ENCODE measurements at regions not wholly inside any gene's neighbourhood (a gene's known extent, or its start where the extent isn't known, plus 50 kb on each side); places are given as distances from the start of the nearest gene placed in this dataset.

- TF ChIP-seq CTCF (IDR thresholded peaks at IDR 0.05) = no peak
- Mint-ChIP-seq H3K9me3 (peaks cover 19 to 35% of the 10 kb centered on the region in 2 donors), H3K27me3 (ENCODE audit: low read depth in 2 of 2) (no peaks in the 10 kb centered on the region), H3K36me3 (no peaks in the 10 kb centered on the region), H3K4me1 (no peaks in the 10 kb centered on the region), H3K27ac (no peak overlapping the region), H3K4me3 (no peak overlapping the region)
- DNase-seq (no peak), ATAC-seq (no peak)
- Histone ChIP-seq H3K27ac (ENCODE audit: low read length) (no peak overlapping the region), H3K4me1 (ENCODE audit: control insufficient read depth, insufficient read depth, low read length) (no peaks in the 10 kb centered on the region), H3K4me3 (ENCODE audit: low read length) (no peak overlapping the region), H3K36me3 (ENCODE audit: control insufficient read depth, insufficient read depth, low read length) (no peaks in the 10 kb centered on the region), H3K27me3 (ENCODE audit: control insufficient read depth, insufficient read depth, low read length) (no peaks in the 10 kb centered on the region), H3K9me3 (ENCODE audit: control insufficient read depth, insufficient read depth, low read length) (peaks cover 5% of the 10 kb centered on the region)
- intact Hi-C loops (cut with micrococcal nuclease) = no loop called here
- 58% methylated on average over 3 of the region's 3 CpGs for WGBS (ENCODE audit: insufficient coverage)
Observed at GRCh38 chr5:106730506-106730905, 940.2 kb downstream of the EFNA5 start.

- intact Hi-C loops (cut with micrococcal nuclease) = no loop called here
- H3K9me3 ChIP-seq (ENCODE audit: control insufficient read depth, insufficient read depth, low read length) = peaks cover 5% of the 10 kb centered on the region
- no peak for DNase-seq
- no peak overlapping the region for H3K4me3 ChIP-seq (ENCODE audit: low read length)
- ATAC-seq = no peak
- WGBS (ENCODE audit: insufficient coverage) = 96% methylated on average over 4 of the region's 4 CpGs
- no peaks in the 10 kb centered on the region for H3K36me3 Mint-ChIP-seq
- TF ChIP-seq CTCF (IDR thresholded peaks at IDR 0.05) = no peak
- no peak overlapping the region for H3K27ac ChIP-seq (ENCODE audit: low read length)
- no peak overlapping the region for H3K27ac Mint-ChIP-seq
- no peaks in the 10 kb centered on the region for H3K36me3 ChIP-seq (ENCODE audit: control insufficient read depth, insufficient read depth, low read length)
- no peaks in the 10 kb centered on the region for H3K4me1 ChIP-seq (ENCODE audit: control insufficient read depth, insufficient read depth, low read length)
- no peaks in the 10 kb centered on the region for H3K4me1 Mint-ChIP-seq
- no peak overlapping the region for H3K4me3 Mint-ChIP-seq
- H3K27me3 ChIP-seq (ENCODE audit: control insufficient read depth, insufficient read depth, low read length) = no peaks in the 10 kb centered on the region
- H3K9me3 Mint-ChIP-seq = peaks cover 16 to 26% of the 10 kb centered on the region in 2 donors
- H3K27me3 Mint-ChIP-seq (ENCODE audit: low read depth in 2 of 2) = no peaks in the 10 kb centered on the region
Observed at GRCh38 chr5:106728208-106728607, 942.5 kb downstream of the EFNA5 start.

- H3K27me3 Mint-ChIP-seq (ENCODE audit: low read depth in 2 of 2) = no peaks in the 10 kb centered on the region
- no peak for ATAC-seq
Observed at GRCh38 chr5:106727071-106727470, 943.7 kb downstream of the EFNA5 start.

More at GRCh38 chr5:106727071-106727470, 943.7 kb downstream of the EFNA5 start:
- Mint-ChIP-seq H3K9me3 (peaks cover 16 to 18% of the 10 kb centered on the region in 2 donors), H3K4me1 (no peaks in the 10 kb centered on the region), H3K4me3 (no peak overlapping the region), H3K36me3 (no peaks in the 10 kb centered on the region), H3K27ac (no peak overlapping the region)
- DNase-seq = no peak
- no peak for TF ChIP-seq CTCF (IDR thresholded peaks at IDR 0.05)
- H3K27ac ChIP-seq (ENCODE audit: low read length) = no peak overlapping the region
- no peaks in the 10 kb centered on the region for H3K36me3 ChIP-seq (ENCODE audit: control insufficient read depth, insufficient read depth, low read length)
- H3K4me3 ChIP-seq (ENCODE audit: low read length) = no peak overlapping the region
- intact Hi-C loops (cut with micrococcal nuclease) = no loop called here
- H3K4me1 ChIP-seq (ENCODE audit: control insufficient read depth, insufficient read depth, low read length) = no peaks in the 10 kb centered on the region
- H3K9me3 ChIP-seq (ENCODE audit: control insufficient read depth, insufficient read depth, low read length) = peaks cover 5% of the 10 kb centered on the region
- WGBS (ENCODE audit: insufficient coverage) = 75% methylated on average over 2 of the region's 2 CpGs
- no peaks in the 10 kb centered on the region for H3K27me3 ChIP-seq (ENCODE audit: control insufficient read depth, insufficient read depth, low read length)

Measured in natural killer cell (primary cell).